Parathyroid adenoma (tissue), 2 donors: ENCODE measurements at regions not wholly inside any gene's neighbourhood (a gene's known extent, or its start where the extent isn't known, plus 50 kb on each side); places are given as distances from the start of the nearest gene placed in this dataset.

ENCODE experiments used
- H2AFZ ChIP-seq: fragments of 300-600 bp; sonication (generic); one replicate; pipeline ENCODE4 v1.7.0; 2017; ENCODE audit warnings: antibody characterized with exemption, mild to moderate bottlenecking
- H3K27ac ChIP-seq: fragments of 300-600 bp; sonication (generic); one replicate; pipeline ENCODE4 v1.7.0; 2017
- H3K27me3 ChIP-seq: fragments of 300-600 bp; sonication (generic); one replicate; pipeline ENCODE4 v1.7.0; 2017; ENCODE audit warnings: low read length; ENCODE audit not compliant: control insufficient read depth, insufficient read depth
- H3K36me3 ChIP-seq: fragments of 300-600 bp; sonication (generic); one replicate; pipeline ENCODE4 v1.7.0; 2017; ENCODE audit warnings: low read length; ENCODE audit not compliant: control insufficient read depth, insufficient read depth
- H3K4me1 ChIP-seq: fragments of 300-600 bp; sonication (generic); one replicate; pipeline ENCODE4 v1.7.0; 2017; ENCODE audit warnings: control low read depth
- H3K4me2 ChIP-seq: fragments of 300-600 bp; sonication (generic); one replicate; pipeline ENCODE4 v1.7.0; 2017; ENCODE audit warnings: low read length
- H3K4me3 ChIP-seq: fragments of 300-600 bp; sonication (generic); one replicate; pipeline ENCODE4 v1.7.0; 2017; ENCODE audit warnings: low read depth, low read length
- H3K79me2 ChIP-seq: fragments of 300-600 bp; sonication (generic); one replicate; pipeline ENCODE4 v1.7.0; 2017; ENCODE audit warnings: control low read depth
- H3K9ac ChIP-seq: fragments of 300-600 bp; sonication (generic); one replicate; pipeline ENCODE4 v1.7.0; 2017; ENCODE audit warnings: mild to moderate bottlenecking
- H3K9me3 ChIP-seq: fragments of 300-600 bp; sonication (generic); one replicate; pipeline ENCODE4 v1.7.0; 2017; ENCODE audit warnings: low read length; ENCODE audit not compliant: control insufficient read depth
- TF ChIP-seq, protein P1 (sequence below): fragments of 300-600 bp; sonication (generic); IDR thresholded peaks from one replicate; pipeline ENCODE4 v1.7.0; 2017; ENCODE audit warnings: antibody characterized with exemption, mild to moderate bottlenecking
- donor health status: primary hyperparathyroidism.

DNA sequence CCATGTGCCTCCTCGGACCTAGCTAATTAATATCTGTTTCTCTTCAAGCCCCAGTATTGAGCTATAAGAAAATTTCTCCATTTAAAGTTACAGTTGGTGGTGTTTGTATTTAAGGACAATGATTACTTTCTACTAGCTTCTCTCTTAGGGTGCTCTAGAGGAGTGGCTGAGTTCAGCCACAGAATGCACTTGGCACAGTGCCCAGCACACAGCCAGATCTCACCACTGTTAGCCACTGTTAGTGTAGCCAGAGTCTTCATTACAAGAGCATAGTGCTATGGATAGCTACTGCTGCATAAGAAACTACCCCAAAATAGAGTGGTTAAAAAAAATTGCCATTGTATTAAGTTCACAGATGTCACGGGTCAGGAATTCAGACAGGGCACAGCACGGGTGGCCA, 421.3 kb downstream of the BCOR start:
- no peaks in the 10 kb centered on the region for H3K79me2 ChIP-seq
- no peaks in the 10 kb centered on the region for H3K4me1 ChIP-seq
- TF ChIP-seq, protein P1, sequence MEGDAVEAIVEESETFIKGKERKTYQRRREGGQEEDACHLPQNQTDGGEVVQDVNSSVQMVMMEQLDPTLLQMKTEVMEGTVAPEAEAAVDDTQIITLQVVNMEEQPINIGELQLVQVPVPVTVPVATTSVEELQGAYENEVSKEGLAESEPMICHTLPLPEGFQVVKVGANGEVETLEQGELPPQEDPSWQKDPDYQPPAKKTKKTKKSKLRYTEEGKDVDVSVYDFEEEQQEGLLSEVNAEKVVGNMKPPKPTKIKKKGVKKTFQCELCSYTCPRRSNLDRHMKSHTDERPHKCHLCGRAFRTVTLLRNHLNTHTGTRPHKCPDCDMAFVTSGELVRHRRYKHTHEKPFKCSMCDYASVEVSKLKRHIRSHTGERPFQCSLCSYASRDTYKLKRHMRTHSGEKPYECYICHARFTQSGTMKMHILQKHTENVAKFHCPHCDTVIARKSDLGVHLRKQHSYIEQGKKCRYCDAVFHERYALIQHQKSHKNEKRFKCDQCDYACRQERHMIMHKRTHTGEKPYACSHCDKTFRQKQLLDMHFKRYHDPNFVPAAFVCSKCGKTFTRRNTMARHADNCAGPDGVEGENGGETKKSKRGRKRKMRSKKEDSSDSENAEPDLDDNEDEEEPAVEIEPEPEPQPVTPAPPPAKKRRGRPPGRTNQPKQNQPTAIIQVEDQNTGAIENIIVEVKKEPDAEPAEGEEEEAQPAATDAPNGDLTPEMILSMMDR, result no peak
- H3K27ac ChIP-seq, result no peak overlapping the region
- no peak overlapping the region for H3K9ac ChIP-seq
- no peak overlapping the region for H3K4me3 ChIP-seq
- no peaks in the 10 kb centered on the region for H3K9me3 ChIP-seq
- H3K4me2 ChIP-seq, result no peak overlapping the region
- no peak overlapping the region for H2AFZ ChIP-seq
- no peaks in the 10 kb centered on the region for H3K36me3 ChIP-seq
- H3K27me3 ChIP-seq, result no peaks in the 10 kb centered on the region

DNA sequence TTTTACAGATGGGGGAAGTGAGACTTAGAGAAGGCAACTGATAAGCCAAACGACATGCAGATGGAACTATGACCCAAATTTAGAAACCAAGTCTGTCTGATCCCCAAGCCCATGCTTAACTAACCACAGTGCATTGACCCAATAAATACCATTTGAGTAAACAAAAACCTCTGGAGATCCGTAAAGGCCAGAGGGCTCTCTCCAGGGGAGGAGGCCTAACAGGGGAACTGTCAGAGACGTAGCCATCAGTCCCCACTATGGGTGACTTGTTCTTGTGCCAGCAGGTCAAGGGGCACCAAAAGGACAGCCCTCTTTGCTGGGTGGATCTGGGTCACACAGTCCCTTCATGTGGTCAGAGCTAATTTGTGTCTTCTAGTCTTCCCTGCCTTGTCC, 420.2 kb downstream of the BCOR start:
- Histone ChIP-seq H2AFZ (no peak overlapping the region), H3K79me2 (no peaks in the 10 kb centered on the region), H3K9ac (no peak overlapping the region), H3K27ac (no peak overlapping the region), H3K36me3 (no peaks in the 10 kb centered on the region), H3K9me3 (no peaks in the 10 kb centered on the region), H3K4me3 (no peak overlapping the region), H3K4me1 (no peaks in the 10 kb centered on the region), H3K27me3 (no peaks in the 10 kb centered on the region), H3K4me2 (no peak overlapping the region)
- TF ChIP-seq, protein P1, result no peak

DNA sequence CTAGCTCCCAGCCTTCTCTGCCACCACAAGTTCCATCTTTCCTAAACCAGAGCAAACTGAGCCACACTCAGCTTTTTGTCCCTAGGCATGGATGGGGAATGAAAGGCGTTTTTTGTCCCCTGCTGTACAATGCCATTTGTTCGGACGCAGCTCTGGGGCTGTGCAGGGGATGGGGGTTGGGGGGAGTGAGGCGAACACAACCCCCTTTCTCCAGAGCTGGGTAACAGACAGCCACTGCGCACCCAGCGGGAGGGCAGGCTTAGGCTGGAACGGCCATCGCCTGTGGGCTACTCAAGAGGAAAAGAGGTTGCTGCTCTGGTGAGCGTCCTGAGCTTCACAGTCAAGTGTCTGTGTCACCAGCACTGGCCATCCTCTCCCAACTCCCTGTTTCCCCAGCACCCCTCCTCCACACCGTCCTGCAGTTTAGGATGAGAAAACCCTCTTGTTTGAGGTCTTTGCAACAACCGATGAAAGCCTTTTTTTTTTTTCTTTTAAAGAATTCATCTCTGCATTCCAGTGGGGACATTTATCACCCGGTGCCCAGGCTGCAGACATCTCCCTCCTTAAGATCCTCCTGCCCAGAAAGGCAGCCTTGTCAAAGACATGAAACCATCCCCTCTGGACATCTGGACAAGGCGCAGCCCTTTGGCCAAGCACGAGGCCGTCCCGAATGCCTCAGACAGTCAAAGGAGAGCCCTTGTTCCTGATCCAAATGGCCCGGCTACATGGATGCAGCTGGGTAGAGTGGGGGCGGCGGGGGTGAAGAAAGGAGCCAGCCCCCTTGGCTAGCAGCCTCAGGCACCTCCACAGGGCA, 419.6 kb downstream of the BCOR start:
- no peak overlapping the region for H3K4me2 ChIP-seq
- H3K4me1 ChIP-seq, result no peaks in the 10 kb centered on the region
- no peaks in the 10 kb centered on the region for H3K27me3 ChIP-seq
- no peaks in the 10 kb centered on the region for H3K79me2 ChIP-seq
- H3K4me3 ChIP-seq, result no peak overlapping the region
- H3K9me3 ChIP-seq, result no peaks in the 10 kb centered on the region
- H3K27ac ChIP-seq, result no peak overlapping the region
- no peak overlapping the region for H2AFZ ChIP-seq
- H3K36me3 ChIP-seq, result no peaks in the 10 kb centered on the region
- TF ChIP-seq, protein P1, result no peak
- no peak overlapping the region for H3K9ac ChIP-seq

GRCh38 chrX:39678914-39679313, 418.8 kb downstream of the BCOR start:
- no peak overlapping the region for H3K27ac ChIP-seq
- no peaks in the 10 kb centered on the region for H3K9me3 ChIP-seq
- no peaks in the 10 kb centered on the region for H3K36me3 ChIP-seq
- no peak overlapping the region for H3K4me2 ChIP-seq
- no peak overlapping the region for H2AFZ ChIP-seq
- TF ChIP-seq, protein P1, result no peak
- no peaks in the 10 kb centered on the region for H3K79me2 ChIP-seq
- H3K9ac ChIP-seq, result no peak overlapping the region
- no peak overlapping the region for H3K4me3 ChIP-seq
- H3K4me1 ChIP-seq, result no peaks in the 10 kb centered on the region
- no peaks in the 10 kb centered on the region for H3K27me3 ChIP-seq
